Gastroesophageal sphincter (tissue), 3 donors: ENCODE measurements at regions not wholly inside any gene's neighbourhood (a gene's known extent, or its start where the extent isn't known, plus 50 kb on each side); places are given as distances from the start of the nearest gene placed in this dataset.

ENCODE experiments used
- CTCF ChIP-seq, 4 experiments: fragments of 200-600 bp in 2 of 4; fragments of 450-650 bp in 2 of 4; sonication (generic) in 1 of 4; IDR thresholded peaks; one replicate each; pipeline ENCODE4 v1.5.1; 2017 to 2019; ENCODE audit warnings: antibody characterized with exemption in 4 of 4, mild to moderate bottlenecking in 2 of 4, moderate library complexity in 2 of 4
- POLR2A ChIP-seq, 2 donors: fragments of 450-650 bp; IDR thresholded peaks; one replicate each; pipeline ENCODE4 v1.6.1; 2017; ENCODE audit warnings: antibody characterized with exemption in 2 of 2, mild to moderate bottlenecking in 2 of 2, moderate library complexity in 1 of 2
- POLR2AphosphoS5 ChIP-seq: sonication (generic); formaldehyde crosslinking; IDR thresholded peaks from one replicate; pipeline ENCODE4 v1.6.1; 2017; ENCODE audit warnings: antibody characterized with exemption

- no peak for TF ChIP-seq POLR2A (IDR thresholded peaks at IDR 0.05)
- no peak for TF ChIP-seq CTCF (IDR thresholded peaks at IDR 0.05)
- TF ChIP-seq POLR2AphosphoS5: no peak
Observed at GRCh38 chr16:65817066-65817465, 549.4 kb upstream of the CDH5 start.
